GM12872 (cell line): ENCODE measurements at regions not wholly inside any gene's neighbourhood (a gene's known extent, or its start where the extent isn't known, plus 50 kb on each side); places are given as distances from the start of the nearest gene placed in this dataset.

Source experiments
- CTCF ChIP-seq: IDR thresholded peaks from 3 replicates; pipeline ENCODE4 v1.5.1; 2011; ENCODE audit warnings: low read depth, mild to moderate bottlenecking, low read length, moderate library complexity; ENCODE audit not compliant: insufficient read depth

- no peak for TF ChIP-seq CTCF
These were observed 252.4 kb downstream of the ZIC4 start for GRCh38 chr3:147153830-147154539.

DNA sequence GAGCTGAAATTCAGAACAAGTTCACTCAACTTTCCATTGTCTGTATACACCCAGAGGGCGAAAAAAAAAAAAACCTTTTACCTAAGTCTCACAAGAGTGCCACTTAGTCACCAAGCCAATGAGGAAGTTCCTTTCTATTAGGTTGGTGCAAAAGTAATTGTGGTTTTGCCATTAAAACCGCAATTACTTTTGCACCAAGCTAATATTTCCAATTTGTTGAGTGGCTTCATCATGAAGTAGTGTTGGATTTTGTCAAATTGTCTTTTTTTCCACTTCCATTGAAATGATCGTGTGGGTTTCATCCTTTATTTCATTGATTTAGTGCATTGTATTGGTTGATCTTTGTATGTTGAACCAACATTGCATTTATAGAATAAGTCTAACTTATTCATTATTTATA, 253.9 kb downstream of the ZIC4 start:
- TF ChIP-seq CTCF = no peak

- no peak for TF ChIP-seq CTCF
These were observed 264.6 kb downstream of the ZIC4 start for GRCh38 chr3:147141516-147142288.

DNA sequence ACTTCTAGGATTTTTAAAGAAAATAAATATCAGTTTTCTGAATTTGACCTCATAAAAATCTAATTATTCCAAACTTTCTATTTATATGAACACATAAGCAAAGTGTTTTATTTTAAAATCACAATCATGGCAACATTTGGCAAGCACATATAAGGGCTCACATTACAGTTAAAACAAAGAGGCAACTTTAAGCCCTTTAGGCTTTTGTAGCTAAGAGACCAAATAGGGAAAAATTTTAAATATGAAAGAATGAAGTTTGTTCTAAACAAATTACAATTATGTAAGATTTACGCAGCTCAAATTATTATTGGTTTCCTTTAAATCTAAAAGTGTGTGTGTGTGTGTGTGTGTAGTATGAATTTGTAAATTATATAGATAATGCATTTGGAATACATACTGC, 267.0 kb downstream of the ZIC4 start:
- TF ChIP-seq CTCF = no peak

GRCh38 chr3:147132168-147132567, 274.2 kb downstream of the ZIC4 start:
- no peak for TF ChIP-seq CTCF

- TF ChIP-seq CTCF = no peak
These were observed 275.9 kb downstream of the ZIC4 start for GRCh38 chr3:147130461-147130860.

DNA sequence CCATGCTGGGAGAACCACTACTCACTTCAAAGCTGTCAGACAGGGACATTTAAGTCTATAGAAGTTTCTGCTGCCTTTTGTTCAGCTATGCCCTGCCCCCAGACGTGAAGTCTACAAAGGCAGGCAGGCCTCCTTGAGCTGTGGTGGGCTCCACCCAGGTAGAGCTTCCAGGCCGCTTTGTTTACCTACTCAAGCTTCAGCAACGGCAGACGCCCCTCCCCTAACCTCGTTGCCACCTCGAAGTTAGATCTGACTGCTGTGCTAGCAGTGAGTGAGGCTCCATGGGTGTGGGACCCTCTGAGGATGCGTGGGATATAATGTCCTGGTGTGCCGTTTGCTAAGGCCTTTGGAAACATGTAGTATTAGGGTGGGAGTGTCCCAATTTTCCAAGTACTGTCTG, 276.7 kb downstream of the ZIC4 start:
- no peak for TF ChIP-seq CTCF
